Hematopoietic multipotent progenitor cell treated with erythropoietin and hydrocortisone succinate and interleukin-3 and kit ligand, for 8 days (in vitro differentiated cells): ENCODE measurements at regions not wholly inside any gene's neighbourhood (a gene's known extent, or its start where the extent isn't known, plus 50 kb on each side); places are given as distances from the start of the nearest gene placed in this dataset.

Experiments
- DNase-seq: peaks from one replicate; pipeline ENCODE4 v3.0.0-alpha.2; 2015

GRCh38 chr12:5200278-5201087 lies 156.8 kb downstream of the KCNA5 start:
- DNase-seq = peak; percentile 55

DNA sequence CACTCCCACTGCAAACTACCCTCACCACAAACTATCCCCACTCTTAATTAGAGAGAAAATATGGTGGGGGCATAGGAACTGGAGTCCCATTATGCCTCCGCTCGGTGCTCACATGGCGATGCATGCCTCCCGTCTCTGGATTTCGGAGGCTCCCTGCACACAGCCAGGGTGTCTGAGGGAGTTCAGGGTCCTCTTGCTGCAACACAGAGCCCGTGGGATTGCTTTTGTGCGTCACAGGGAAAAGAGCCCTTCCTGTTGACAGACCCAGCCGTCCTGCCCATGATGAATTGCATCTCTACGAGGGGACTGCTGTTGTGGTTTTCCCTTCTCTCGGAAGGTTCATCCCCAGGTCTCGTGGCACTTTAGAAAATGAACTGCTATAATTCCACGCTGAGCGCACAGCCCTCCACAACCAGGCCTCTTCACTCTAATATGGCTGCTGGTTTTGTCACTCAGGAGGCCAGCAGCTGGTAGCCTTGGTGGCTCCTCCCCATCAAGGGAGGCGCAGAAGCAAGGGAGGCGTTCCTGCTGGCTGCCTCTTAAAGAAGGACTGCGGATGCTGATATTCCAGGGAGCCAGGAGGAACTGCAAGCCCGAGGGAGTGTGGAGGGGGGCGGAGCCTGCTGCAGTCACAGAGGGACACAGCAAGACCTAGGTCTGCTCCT lies 158.0 kb downstream of the KCNA5 start:
- no peak for DNase-seq

GRCh38 chr12:5203274-5203673 lies 159.6 kb downstream of the KCNA5 start:
- DNase-seq = no peak

DNA sequence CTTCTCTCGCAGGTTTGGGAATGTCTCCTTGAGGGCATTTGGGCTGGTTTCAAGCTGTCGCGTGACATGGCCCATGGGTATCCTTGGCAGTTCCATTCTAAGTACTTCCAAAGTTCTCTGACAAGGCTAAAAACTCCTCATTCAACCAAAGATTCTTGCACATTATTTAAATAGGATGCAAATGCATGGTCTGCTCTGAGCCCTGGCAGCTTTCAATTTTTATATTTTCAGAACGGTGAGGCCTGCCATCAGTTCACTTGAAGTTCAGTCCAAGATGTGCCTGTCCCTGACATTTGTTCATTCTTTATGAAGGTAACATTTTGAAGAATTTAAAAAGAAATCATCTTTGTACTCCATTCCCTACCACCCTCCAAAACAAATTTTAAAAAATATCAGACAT lies 160.0 kb downstream of the KCNA5 start:
- no peak for DNase-seq

DNA sequence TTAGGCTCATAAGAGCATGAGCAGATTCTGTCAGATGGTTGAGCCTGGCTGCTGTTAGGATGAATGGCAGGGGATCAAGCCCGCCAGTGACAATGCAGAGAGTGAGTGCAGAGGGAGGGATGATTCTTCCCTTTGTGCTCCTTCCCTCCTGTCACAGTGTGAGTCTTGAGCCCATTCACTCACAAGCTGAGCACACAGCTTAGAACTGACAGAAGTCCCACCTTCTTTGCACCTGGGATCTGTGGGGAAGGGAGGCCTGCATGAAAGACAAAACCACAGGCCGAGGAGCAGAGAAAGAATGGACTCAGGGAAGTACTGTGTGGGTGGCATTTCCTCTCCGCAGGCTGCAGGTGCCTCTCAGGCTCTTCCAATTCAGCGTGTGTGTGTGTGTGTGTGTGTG lies 160.6 kb downstream of the KCNA5 start:
- DNase-seq = no peak

GRCh38 chr12:5204831-5205230 lies 161.2 kb downstream of the KCNA5 start:
- no peak for DNase-seq

GRCh38 chr12:5206401-5207175 lies 162.9 kb downstream of the KCNA5 start:
- DNase-seq = no peak

GRCh38 chr12:5210179-5210922 lies 166.7 kb downstream of the KCNA5 start:
- no peak for DNase-seq

DNA sequence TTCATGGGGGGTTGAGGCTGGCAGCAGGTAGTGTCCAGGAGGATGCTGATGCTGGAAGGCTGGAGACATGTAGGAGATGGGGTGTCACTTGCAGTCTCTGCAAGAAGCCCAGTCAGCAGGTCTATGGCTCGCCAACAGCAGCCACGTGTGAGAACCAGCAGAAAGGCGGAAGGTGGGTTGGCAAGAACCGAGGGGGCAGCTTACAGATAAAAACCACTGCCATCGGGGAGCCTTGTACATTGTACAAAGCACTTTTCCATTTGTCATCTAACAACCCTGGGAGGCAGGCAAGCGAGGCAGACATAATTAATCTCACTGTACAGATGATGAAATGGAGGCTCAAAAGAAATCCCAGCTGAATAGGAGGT lies 167.2 kb downstream of the KCNA5 start:
- no peak for DNase-seq

- DNase-seq = no peak
Observed at GRCh38 chr12:5213336-5213735, 169.7 kb downstream of the KCNA5 start.

GRCh38 chr12:5213990-5214389 lies 170.3 kb downstream of the KCNA5 start:
- no peak for DNase-seq

DNA sequence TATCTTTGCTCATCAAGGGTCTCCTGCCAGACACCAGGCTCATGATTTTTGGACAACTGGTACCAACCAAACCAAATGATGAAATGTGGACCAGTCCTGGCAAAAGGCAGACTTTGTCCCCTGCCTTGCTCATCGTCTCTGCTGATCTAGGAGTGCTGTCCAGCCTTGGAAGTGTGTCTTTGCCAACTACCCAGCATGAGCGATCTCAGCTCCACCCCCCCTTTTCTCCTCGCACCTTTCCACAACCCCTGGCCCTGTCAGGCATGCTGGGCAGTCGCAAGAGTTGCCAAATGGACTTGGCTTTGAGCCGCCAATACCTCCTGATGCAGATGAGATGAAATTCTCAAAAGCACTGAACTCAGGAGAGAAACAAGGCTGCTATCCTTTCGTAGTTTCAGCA lies 174.3 kb downstream of the KCNA5 start:
- no peak for DNase-seq

DNA sequence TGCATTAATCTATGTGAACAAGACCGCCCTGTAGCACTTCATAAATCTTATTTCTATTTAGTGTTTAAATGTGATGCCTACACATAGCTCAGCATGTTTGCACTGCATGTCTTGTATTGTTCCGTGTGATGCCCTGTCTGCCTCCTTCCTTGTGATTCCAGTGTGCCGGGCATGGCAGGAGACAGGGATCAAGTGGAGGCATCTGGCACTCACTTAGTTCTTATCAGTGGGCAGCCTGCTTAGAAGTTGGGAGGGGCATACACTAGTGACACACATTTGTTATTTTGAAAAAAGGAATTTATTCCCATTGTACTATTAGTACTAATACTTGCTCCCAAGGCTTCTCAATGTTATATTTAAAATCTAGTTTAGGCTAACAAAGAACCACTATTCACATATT lies 176.4 kb downstream of the KCNA5 start:
- DNase-seq = peak; percentile 78

- DNase-seq = peak; percentile 98
Observed at GRCh38 chr12:5220835-5221234, 177.2 kb downstream of the KCNA5 start.

- DNase-seq = peak; percentile 6
Observed at GRCh38 chr12:5222011-5222461, 178.4 kb downstream of the KCNA5 start.

- no peak for DNase-seq
Observed at GRCh38 chr12:5222729-5223128, 179.1 kb downstream of the KCNA5 start.

DNA sequence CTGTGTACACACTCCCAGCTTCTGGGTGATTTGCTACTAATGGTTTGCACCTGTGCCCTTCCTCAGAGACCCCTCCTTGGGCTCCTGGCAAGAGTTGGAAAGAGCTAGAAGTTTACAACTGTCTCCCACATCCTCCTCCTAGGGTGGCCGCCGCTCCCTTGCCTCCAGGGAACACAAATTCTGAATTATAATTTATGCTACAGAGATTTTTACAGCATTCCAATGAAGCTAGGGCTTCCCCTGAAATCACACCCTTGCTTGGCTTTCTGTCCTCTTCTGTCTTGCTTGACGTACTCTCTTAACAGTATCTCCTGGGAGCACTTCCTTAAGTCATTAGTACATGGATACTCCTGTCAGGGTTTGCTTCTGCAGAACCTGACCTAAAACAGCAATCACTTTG lies 180.2 kb downstream of the KCNA5 start:
- no peak for DNase-seq

GRCh38 chr12:5226581-5226980 lies 182.9 kb downstream of the KCNA5 start:
- no peak for DNase-seq

DNA sequence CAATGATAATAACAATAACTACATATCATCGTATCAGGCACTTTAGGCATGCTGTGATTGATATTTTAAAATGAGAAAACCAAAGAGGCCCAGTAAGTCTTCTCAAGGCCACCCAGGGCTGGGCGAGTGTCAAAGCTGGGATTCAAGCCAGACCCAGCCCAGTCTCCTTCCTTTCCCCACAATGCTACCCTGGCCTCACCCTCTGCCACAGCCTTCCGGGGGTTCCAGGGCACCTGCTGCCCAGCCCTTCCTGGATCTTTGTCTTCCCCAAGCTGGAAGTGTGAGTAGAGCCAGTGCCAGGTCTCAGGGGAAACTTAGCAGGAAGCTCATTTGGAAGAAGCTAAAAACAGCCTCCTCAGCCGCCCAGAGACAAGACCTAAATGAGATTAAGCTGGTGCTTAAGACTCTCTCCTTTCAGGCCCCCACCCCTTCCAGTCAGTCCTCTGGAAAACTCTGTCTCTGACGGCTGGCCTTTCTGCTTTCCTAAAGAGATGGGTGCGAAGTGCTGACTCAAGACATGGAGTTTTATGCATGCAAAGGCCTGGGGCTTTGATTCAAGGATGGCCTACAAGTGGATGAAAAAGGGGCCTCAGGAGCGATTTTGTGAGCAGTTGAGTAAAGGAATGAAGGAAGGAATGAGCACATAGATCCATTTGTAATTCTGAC lies 184.2 kb downstream of the KCNA5 start:
- no peak for DNase-seq

DNA sequence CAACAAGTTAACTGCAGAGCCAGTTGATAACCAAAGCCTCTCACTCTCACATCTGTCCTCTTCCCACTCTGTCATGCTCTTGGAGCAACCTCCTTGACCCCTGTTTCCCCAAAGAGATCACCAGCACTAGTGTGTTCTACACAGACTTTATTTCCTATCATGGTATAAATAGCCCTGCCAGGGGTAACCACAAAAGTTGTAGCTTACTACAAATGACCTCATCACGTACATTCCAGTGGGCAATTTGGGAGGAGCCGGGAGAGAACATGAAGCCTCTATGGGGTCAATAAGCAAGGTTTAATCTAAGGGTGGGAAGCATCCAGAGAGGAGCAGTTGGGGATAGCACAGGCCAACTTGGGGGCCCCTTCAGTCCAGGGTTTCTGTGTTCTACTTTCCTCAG lies 186.5 kb downstream of the KCNA5 start:
- DNase-seq = no peak

DNA sequence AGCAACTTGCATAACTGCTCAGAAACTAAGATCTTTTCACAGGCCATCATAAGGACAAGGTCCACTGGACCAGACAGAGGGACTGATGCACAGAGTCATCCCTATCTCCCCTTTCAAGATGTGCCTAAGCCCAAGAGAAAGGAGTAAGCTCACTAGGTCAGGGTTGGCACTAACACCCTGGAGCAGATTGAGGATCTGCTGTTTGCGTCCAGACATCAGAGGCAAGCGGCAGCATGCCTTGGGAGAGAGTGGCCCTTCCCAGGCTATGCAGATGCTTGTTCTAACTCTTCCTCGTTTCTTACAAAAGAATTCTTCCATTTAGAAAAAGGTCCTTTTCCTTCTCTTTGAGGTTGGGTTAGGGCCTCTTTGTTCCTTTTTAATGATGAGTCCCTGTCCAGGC lies 187.2 kb downstream of the KCNA5 start:
- DNase-seq = no peak

GRCh38 chr12:5232291-5232690 lies 188.6 kb downstream of the KCNA5 start:
- DNase-seq = no peak
